HG03159 (cell line): ENCODE measurements at regions not wholly inside any gene's neighbourhood (a gene's known extent, or its start where the extent isn't known, plus 50 kb on each side); places are given as distances from the start of the nearest gene placed in this dataset.

ENCODE experiments used
- ATAC-seq: cut with Tn5 transposase; IDR thresholded peaks from one replicate; pipeline ENCODE4 v1.9.1; 2021; ENCODE audit warnings: mild to moderate bottlenecking, moderate library complexity; ENCODE audit not compliant: unreplicated experiment

DNA sequence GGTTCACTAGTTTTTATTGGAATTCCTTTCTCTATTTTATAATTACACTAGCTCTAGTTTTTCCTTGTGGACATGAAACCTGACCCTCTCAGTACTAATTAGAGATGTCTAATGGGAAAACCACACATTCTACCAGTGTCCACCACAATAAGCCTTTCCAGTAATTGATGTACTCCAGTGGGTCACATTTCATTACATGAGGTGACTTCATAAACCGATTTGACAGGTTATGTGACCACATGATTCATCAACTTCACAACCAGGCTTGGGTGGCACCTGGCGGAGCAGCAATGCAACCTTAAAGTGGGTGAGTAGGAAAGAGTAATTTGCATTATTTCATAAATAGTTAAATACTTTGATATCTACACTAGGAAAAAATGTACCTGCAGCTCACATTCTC is 284.2 kb upstream of the ADAMTS16 start:
- no peak for ATAC-seq

DNA sequence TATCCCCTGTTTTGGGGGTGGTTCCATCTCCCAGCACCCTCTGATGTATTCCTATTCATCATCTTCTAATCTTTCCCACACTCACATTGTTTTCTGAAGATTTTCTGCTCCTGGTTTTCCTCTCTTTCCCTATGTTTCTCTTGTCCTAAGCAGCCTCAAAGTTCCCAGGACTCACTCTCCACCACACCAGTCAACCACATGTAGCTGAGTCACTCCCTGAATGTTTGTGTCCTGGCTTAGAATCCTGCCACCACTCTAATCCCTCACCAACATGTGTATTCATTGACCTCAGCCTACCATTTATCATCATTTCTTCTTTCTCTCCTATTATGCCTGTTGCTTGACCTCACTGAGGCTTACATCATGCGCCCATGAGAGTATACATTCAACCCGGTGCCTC is 282.4 kb upstream of the ADAMTS16 start:
- ATAC-seq = no peak

DNA sequence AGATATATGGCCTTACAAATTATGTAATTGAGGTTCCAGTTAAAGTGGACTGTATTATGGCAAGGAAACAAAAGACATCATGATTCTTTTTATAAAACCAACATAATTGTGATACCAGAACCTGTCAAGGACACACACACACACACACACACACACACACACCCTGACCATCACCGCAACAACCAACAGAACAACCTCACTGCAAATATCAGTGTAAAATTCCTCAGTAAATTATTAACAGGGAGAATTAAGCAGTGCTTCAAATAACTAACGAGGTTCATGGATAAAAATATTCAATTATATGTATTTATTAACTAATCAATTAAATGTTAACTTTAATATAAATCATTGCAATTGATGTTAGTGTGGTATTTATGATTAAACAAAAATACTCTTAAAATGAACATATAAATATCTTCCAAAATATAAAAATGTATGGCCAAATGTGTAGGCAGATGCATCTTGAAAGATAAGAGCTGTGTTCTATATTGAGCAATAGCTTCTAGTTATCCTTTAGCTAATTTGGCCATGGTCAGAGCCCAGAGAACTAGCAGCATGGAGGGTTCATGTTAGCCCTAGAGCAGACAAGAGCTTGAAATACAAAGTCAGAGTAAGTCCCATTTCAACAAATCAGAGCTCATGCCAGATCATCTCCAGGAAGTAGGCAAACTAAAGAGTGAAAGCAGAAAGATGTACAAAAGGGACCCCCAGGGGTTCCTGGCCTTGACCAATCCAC is 280.5 kb upstream of the ADAMTS16 start:
- ATAC-seq = no peak

DNA sequence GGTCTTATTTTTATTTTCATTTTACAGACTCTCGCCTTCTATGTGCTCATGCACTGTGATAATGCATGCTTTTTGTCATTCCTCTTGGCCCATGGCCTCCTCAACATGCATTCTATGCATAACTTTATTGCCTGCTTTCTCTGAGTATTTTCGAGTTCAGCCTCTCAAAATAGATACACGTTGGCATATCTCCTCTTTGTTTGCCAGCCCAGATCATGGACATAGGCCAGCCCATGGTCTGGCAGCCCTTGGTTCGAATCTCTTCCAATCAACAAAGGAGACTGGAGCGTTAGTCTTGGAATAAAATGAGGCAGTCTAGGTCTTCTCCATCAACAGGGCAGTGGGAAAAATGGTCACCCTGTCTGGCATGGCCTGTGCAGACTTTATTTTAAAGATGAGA is 279.5 kb upstream of the ADAMTS16 start:
- no peak for ATAC-seq

DNA sequence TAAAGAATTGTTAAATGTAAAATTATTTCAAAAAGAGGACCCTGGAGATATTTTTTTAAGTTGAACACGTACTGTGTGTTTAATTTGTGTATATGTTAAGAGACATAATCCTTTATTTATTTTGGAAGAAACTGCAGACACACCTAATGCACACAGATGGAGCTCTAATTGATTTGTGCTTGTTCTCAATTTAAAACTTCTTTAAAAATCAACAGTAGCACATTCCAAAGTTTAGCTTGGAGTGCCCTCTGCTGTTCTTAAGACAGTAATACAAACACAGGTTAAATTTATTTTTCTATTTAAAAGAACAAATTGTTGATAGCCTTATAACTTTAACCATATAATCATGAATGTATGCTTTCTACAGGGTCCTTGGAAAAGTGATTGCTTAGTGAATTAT is 277.6 kb upstream of the ADAMTS16 start:
- ATAC-seq = no peak

DNA sequence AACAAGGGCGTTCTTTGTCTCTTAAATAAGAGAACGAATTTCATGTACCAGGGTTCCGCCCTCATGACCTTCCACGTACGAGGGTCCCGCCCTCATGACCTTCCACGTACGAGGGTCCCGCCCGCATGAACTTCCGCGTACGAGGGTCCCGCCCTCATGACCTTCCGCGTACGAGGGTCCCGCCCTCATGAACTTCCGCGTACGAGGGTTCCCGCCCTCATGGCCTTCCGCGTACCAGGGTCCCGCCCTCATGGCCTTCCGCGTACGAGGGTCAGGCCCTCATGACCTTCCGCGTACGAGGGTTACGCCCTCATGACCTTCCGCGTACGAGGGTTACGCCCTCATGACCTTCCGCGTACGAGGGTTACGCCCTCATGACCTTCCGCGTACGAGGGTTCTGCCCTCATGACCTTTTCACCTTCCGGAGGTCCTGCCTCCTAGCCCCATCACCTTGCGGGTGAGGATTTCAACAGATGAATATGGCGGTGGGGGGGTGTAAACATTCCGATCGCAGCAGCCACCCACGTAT is 273.9 kb upstream of the ADAMTS16 start:
- ATAC-seq = no peak

DNA sequence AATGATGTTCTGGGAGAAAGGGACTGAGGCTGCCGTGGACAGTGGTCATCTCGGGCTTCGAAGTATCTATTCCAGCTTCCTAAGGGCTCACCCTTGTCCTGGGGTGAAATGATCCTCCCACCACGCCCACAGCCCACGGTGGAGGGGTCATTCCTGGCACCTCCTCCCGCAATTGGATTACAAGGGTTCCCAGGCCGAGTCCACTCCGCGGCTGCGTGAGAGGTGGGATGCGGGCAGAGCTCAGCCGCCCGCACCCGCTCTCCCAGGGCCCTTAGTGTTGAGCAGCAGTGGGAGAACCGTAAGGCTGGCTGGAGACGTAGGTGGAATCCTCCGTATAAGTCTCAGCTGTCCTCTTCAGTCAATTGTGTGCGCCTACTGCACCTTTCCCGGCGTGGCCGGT is 273.3 kb upstream of the ADAMTS16 start:
- ATAC-seq = no peak

DNA sequence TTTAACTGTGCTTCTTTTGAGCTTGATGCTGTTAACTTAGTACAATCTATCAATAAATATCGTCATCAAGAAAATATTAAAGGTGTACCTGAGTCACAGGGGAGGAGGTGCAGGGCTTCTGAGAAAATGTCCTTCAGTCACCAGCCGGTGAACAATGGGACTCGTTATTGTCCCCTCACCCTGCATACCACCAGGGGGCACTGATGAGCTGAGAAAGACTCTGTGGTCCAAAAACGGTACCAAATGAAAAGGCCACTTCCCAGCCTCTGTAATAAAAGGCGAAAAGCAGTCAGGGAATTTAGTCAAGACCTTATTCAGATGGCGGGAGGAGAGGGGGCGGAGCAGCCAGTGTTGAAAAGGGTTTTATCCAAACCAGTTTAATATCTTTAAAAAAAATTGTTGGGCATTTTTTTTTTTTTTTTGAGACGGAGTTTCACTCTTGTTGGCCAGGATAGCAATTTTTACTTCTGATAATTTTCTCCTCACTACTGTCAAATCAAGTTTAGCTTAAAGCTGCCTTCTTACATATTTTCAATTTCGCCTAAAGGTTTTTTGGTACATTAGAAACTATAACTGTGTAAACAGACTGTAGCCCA is 271.9 kb upstream of the ADAMTS16 start:
- peak; percentile 73 for ATAC-seq

DNA sequence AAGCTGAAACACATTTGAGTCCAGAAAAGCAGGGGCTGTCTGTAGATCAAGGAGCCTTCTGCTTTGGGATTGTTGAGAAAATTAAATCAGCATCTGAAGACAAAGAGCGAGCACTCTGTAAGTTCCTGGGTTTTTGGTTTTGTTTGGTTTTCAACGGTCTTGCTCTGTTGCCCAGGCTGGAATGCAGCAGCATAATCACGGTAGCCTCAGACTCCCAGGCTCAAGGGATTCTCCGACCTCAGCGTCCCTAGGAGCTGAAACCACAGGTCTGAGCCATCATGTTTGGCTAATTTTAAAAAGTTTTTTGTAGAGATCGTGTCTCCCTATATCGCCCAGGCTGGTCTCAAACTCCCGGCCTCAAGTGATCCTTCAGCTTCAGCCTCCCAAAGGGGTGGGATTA is 266.5 kb upstream of the ADAMTS16 start:
- ATAC-seq = no peak

DNA sequence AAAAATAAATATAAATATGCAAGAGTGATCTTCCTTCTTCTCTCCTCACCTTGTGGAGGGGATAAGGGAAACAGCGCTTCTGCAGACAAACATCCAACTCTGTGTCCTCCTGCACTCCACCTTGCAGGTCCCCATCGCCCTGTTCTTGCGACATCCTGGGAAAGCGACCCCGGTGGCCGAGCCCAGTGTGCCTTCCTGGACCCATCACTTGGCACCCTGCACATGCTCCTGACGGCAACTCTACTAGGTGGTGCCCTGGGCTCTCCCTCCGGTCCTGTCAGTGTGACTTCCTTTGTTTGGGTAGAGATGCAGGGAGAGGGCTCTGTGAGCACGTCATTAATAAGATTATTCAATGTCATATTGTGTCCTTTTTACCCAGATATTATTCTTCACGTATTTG is 266.0 kb upstream of the ADAMTS16 start:
- ATAC-seq = no peak

DNA sequence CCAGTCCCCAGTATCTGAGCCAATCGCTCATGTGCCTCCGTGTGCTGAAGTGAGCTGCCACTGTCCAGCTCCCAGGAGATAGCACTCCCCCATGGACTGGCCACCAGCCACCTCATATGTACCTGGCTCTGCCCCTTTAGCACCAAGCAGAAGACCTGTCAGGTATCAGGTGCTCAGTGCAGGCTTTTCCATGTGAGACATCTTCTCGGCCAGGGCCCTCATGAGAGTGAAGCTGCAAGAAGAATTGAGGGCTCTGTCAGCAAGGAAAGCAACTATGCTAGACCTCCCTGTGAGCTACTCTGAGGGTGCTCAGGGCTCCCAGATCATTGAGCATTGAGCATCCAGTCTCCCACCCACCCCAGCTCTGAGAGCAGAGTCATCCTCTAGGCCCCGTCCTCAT is 264.2 kb upstream of the ADAMTS16 start:
- ATAC-seq = no peak

DNA sequence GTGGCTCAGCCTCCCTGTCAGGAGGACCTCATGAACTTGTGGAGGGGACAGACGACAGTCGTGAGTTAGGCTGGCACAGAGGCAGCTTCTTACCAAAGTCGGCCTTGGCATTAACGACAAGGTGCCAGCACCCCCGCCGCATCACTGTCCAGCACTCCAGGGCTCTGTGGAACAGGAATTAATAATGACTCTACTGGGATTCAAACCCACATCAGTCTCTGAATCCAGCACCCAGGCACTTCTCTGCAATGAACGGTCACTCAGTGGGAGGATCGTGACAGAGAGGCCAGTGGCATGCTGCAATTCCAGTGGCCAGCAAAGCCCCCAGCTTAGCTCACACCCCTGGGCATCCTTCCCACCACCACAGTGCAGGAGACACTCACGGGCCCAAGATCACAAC is 263.3 kb upstream of the ADAMTS16 start:
- no peak for ATAC-seq

DNA sequence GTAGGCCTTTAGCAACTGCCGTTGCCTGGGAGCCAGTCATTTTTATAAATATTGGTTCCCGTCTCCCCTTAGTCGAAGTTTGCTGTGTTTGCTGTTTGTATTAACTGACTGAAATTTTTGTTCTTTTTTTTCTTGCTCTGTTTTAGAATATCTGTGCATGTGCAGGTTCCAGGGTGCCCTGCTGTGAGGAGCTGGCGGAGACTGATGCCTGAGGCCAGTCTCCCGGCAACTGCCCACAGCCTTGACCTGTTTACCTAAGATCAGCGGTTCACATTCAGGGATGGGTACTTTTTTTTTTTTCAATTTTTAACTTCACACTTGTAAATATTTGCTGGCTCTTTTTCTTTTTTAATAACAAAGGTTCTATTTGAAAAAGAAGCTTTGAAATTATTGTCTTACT is 262.6 kb upstream of the ADAMTS16 start:
- no peak for ATAC-seq

DNA sequence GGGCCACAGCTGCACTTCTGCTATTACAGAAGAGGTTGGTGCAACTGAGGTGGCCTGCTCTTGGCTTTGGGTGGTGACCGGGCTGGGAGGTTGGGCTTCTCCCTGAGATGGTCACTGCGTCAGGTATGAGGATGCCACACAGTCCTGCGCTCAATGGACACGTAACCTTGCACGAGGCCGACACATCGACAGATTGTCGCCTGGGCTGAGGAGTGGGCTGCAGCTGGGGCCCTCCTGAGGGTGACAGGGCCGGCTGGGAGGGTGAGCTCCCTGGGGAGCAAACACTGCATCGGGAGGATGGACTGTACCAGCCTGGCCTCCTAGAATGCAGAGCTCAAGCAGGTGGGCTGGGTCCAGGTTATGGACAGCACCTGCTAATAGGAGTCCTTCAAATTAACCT is 261.1 kb upstream of the ADAMTS16 start:
- ATAC-seq = no peak

DNA sequence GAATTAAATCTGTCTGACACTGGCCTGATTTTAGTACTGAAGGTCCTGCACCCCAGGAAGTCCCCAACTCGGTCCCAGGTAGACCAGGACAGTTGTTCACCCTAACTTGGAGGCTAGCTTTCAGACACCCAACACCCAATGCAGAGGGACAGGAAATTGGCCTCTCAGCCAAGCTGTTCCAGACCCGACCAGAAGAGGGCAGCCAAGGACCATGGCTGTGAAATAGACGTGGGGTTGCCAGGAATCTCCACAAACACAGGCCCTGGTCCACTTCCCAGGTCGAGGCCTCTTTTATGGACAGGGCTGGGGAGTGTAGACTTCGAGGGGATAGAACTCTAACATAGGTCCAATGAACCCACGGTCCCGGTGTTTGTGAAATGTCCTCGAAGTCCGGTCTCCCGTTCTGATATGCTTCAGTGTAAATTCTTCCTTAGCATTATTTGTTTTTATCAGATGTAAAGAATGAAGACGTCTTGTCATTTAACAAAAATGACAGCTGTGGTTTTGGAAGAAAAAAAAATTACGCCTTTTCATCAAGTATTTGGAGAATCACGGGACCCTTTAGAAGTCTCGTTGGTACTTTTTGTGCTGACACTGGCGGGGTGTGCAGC is 260.3 kb upstream of the ADAMTS16 start:
- ATAC-seq = peak; percentile 90

DNA sequence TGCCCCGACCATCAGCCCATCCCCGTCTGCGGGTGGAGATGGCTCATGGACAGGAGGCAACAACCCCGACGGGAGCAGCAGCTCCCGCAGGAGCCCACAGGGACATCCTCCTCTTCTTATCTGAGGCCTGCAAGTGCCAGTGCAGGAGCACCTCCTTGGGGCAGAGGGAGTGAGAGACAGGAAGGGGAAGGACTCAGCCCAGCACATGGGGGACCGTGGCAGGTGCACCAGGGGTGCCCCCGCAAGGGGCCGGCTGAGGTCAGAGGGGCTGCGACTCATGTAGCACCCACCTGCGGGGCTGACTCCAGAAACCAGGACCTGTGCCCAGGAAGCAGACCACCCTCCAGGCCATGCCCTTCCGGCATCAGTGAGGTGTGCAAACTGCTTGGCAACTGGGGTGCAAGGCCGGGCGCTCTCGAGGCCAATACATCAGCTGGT is 259.8 kb upstream of the ADAMTS16 start:
- no peak for ATAC-seq

DNA sequence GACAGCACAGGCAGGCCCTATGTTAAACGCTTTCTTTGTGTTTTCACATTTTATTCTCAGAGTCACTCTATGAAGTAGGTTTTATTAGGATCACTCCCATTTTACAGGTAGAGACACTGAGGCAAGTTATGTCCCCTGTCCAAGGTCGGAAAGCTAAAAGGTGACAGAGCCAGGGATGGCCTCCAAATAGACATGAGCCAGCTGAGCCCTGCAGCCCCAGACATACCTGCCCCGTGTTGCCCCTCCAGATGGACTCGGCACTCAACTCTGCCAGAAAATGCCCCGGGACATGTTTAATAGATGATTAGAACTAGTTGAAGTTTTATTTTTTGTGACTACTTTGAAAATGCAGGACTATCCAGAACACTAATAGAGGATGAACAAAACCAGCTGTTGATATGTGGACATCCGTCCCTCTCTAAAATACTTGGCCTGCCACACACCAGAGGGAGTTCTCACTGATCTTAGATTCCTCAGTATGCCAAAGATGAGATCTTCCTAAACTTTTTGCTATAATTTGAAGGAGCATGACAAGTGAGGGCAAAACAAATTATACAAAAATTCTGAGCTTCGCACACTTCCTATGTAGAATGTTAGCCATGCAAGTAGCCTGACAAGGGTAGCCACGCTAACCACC is 258.6 kb upstream of the ADAMTS16 start:
- ATAC-seq = no peak

DNA sequence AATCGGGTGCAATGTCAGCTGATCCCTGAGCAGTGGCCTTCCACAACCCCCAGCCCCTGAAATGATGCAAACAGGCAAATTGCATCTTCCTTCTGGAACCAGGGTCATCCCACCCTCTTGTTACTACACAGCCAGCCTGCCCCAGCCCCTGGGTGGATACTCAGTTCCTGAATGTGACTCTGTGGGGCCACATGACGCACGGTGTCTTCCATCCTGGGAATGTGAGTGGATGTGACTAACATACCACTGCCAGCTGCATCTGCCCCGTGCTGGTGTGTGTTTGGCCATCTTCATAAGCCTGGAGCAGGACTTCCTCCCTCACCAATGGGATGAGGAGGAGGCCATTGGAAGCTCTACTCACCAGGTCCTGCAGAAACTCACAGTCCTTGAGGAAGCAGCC is 257.9 kb upstream of the ADAMTS16 start:
- no peak for ATAC-seq

DNA sequence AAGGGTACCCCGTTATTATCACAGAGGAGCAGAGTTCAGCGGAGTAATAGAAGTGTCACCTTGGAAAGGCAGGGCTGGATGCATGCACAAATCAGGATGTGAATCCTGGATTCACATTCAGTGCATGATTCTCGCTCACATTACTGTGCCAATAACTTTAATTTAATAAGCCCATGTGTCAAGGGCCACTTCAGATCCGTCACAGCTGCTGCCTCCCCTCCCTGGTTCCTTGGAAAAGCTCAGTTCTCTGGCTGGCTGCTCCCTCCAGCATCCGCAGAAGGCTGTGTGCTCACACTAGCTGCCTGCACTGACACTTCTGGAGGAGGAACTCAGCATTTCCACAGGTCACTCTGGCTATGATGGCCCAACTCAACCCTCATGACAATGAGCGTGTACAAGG is 256.8 kb upstream of the ADAMTS16 start:
- no peak for ATAC-seq

DNA sequence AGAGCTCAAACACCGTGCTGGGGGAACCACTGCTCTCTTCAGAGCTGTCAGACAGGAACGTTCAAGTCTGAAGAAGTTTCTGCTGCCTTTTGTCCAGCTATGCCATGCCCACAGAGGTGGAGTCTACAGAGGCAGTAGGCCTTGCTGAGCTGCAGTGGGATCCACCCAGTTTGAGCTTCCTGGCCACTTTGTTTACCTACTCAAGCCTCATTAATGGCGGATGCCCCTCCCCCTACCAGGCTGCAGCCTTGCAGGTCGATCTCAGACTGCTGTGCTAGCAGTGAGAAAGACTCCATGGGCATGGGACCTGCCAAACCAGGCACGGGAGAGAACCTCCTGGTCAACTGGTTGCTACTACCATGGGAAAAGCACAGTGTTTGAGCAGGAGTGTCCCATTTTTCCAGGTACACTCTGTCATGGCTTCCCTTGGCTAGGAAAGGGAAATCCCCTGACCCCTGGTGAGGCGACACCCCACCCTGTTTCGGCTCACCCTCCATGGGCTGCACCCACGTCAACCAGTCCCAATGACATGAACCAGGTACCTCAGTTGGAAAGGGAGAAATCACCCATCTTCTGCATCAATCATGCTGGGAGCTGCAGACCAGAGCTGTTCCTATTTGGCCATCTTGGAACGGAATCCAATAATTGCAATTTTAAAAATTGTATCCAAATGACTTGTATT is 246.9 kb upstream of the ADAMTS16 start:
- ATAC-seq = no peak

DNA sequence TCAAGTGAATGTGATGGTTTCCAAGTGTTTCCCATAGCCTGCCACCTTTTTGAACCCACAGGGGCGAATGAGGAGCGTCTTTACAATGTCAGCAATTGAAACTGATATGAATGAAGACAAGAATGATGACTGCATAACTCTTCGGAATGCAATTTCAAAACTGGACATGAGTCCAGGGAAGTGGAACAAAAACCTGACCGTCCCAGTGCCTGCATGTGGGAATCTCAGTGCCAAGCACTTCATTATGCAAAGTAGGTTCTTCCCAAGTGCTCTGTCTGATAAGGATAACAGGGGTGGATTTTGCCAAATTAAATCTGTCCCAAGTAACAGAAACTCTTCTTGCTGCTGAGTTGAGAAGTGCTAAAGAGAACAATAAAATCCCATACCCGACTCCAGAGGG is 243.8 kb upstream of the ADAMTS16 start:
- no peak for ATAC-seq
